ENCODE measurements at regions not wholly inside any gene's neighbourhood (a gene's known extent, or its start where the extent isn't known, plus 50 kb on each side); places are given as distances from the start of the nearest gene placed in this dataset.

GRCh38 chr3:118707991-118708390, 326.7 kb downstream of the IGSF11 start:
- TF ChIP-seq CTCF (IDR thresholded peaks at IDR 0.05) (no peak), POLR2A (IDR thresholded peaks at IDR 0.05) (no peak)

Measured in lower leg skin (tissue), 3 donors.